Suppressor macrophage treated with lipopolysaccharide for 1 hour (primary cell): ENCODE measurements at regions not wholly inside any gene's neighbourhood (a gene's known extent, or its start where the extent isn't known, plus 50 kb on each side); places are given as distances from the start of the nearest gene placed in this dataset.
"Not testable (repeated sequence)": the region's sequence is repeated elsewhere in the genome, so short reads cannot be mapped to it uniquely, and the experiment has no call there.

Experiments
- DNase-seq, 3 donors: peaks; one replicate each; pipeline ENCODE4 v3.0.0-alpha.2; 2020 to 2022

DNA sequence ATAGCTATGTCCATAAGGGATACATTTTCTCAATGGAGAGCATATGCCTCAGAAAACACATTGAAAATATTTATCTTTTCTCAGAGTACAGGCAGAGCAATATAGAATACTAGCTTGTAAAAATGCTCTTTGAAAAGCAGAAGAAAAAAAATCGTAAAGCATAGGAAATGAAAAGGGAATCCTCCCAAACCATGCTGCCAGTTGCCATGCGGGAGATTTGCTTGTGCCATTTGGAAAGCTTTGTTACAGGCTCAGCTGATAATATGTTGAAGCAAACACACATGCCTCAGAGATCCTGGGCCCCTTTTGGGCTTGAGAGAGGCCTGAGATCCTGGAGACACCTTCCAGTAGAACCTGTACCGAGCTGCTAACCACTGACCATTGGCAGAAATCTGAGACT is 697.1 kb downstream of the BCL11A start:
- DNase-seq: no peak

DNA sequence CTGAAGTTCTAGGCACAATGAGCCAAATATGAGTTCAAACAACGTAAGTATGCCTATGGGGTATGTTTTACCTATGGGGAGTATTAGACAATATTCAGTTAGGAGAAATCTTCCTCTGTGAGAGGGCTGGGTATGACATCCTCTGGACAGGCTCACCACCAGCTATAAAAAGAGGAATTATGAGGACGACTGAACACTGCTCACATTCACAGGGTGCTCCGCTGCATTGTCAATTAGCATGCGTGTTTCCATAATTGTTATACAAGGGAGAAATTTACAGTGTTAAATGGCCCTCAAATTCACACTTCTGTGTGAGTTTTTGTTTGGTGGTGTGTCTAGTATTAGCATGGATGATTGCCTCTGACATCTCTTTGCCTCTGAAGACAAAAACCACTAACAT is 700.4 kb downstream of the BCL11A start:
- no peak for DNase-seq

DNA sequence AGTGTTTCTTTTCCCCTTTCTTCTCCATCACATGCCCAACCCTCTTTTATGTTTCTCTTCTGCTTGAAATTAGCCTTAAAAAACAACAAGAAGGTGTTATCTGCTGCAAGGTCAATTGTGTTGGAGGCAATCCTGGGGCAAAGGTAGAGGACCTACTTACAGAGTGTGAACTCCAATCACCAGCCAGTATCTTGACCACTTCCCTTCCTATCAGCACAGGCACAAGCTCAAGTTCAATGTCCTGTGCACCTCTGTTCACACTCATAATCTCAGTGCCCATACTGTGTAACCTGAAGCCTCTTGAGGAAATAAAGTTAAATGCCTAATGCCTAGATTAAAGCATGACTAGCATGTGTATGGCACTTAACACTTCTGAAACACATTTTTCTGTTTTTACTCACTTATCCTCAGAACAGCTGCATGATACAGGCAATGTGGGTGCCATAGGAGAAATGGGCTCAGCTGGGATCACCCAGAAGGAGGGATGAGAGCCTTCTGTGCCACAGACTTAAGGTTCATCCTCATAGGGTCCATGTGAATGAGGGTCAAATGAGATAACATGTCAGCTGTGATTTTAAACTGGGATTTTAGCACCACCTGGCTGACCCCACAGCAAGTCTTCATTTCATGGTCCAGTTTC is 701.5 kb downstream of the BCL11A start:
- no peak for DNase-seq

DNA sequence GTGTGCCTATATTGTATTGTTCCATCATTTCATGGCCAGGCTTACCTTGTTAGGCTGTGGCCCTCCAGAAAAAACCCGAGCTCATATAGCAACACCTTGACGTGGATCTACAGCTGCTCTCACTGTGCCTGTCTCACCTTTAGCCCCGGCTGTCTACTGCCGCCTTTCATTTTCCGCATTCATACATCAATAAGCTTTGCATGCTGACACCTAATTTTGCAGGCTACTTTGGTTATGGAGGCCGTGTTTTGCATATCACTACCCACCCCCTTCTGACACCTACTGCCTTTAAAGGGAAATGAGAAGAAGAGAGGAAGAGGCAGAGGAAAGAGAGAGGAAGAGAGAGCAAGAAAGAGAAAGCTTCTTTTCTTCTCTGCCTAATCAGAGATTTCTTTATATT is 702.9 kb downstream of the BCL11A start:
- DNase-seq: no peak

DNA sequence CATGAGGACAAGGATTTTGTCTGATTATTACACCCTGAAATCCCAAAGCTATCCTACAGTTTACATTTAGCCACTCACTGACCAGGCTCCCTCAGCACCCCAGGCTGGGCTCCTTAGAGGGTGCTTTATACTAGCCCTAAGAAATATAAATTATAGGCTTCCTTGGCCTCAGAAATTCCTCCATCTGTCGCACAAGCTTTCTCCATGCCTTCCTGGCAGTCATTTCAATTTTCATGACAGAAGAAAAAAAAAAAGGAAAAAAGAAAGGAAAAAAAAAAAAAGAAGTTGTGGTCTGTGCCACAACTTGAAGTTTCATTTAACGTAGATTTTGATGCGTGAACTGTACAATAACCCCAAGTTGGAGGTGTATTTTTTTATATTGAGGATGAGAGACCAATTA is 719.5 kb downstream of the BCL11A start:
- no peak for DNase-seq

DNA sequence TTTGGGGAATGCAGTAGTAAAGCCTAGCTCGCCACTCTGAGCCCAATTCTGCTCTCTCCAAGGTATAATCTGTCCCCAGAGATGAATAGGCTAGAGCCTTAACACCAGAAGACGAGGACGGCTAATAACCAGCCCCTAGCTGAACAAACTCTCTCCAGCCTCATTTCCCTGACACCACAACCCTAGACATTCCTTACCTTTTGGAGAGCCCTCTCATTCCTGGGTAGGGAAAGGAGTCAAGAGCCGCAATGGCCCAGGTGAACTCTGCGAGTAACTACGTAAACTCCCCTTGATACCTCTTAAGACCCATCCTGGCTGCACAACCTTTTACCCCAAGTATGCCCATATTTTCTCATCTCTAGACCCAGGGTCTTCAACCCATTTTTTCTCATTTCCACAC is 722.9 kb downstream of the BCL11A start:
- no peak for DNase-seq

DNA sequence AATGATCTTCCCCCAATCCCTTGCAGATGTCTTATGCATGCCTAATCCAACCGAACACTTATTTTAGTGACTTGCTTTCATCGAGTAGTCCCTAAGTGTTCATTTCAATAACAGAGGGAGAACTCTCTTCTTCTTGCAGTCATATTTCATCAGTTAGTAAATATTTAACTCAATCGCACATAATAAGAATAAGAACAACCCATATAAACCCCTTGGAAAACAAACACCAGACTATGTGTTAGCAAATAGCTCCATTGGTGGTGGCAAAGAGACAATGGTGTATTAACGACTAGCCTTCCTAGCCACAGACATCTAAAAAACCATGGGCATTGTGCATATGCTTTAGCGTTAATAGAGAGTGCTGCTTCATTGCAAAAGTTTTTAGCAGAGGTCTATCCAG is 725.8 kb downstream of the BCL11A start:
- no peak for DNase-seq

DNA sequence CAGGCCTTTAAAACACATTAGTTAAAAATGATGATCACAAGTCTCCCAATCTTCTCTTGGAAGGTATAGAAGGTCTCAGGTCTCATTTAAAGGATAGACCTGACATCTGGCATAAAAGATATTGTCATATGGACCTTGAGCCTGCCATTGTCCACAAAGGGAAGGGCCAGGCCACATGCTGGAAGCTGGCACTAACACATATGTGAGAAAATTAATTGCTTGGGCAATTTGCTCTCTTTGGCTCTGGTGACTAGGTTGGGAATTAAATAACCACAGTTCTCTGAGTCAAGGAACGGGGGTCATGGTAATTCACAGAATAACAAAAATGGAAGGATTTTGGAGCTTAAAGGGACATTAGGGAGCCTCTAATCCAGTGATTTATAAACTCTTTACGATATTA is 727.3 kb downstream of the BCL11A start:
- no peak for DNase-seq

DNA sequence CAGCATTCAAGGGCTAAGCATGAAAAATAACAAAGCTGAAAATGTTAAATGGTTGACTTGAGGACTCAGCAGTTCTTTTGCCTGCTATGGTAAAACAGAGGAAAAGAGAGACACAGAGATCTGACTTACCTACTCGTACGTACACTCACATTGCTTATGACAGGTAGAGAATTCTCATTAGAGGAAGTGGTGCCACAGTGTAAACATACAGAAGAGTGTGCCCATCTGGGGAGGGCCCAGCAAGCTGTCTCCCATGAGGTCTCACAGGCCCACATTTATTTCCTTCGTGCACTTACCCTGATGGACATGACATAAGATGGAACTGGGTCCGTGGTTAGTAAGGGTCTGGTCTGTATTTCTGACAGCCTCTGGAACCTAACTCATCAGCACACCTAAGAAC is 729.1 kb downstream of the BCL11A start:
- DNase-seq: no peak

DNA sequence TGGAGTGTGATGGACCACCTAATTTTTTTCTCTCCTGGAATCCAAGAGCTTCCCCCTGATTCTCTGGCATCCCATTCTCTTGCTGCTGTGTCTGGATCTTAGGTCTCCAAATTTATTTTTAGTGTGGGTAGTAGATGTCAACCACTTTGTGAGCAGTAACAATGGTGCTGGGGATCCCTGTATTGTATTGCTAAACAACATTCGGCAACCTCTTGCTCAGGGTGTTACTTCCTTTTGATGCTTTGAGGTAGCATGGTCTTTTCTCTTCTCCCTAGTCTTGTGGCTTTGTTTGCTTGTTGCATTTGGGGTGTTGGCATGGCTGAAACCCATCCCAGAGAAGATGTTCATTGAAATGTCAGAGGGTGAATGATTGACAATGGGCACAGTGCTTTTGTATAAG is 737.4 kb downstream of the BCL11A start:
- no peak for DNase-seq

DNA sequence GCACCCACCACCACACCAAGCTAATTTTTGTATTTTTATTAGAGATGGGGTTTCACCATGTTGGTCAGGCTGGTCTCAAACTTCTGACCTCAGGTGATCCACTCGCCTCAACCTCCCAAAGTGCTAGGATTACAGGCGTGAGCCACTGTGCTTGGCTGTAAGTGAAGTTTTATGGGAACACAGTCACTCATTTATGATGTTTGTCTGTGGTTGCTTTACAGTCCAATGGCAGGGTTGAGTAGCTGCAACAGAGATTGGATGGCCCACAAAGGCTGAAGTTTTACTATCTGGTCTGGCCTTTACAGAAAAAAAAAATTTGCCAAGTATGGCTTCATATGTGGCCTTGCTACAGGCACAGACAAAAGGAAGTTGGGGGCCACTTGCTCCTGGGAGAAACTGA is 743.2 kb downstream of the BCL11A start:
- not testable (repeated sequence) for DNase-seq

DNA sequence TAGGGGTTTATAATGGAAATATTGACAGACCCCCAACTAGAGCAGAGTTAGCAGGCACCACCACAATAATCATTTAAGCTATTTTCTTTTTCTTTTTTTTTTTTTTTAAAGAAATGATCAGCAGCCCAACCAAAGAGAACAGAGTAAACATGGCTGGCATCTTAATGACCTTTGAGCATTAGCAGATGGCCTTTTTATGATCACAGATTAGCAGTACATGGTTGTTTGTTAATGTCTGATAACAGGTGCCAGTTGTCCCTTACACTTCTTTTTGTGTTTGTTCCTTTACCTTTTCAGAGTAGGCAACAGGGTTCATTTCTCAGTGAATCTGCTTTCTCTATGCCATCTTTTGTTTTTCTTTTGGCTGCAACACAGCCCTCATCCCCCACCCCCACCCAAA is 747.0 kb downstream of the BCL11A start:
- no peak for DNase-seq

DNA sequence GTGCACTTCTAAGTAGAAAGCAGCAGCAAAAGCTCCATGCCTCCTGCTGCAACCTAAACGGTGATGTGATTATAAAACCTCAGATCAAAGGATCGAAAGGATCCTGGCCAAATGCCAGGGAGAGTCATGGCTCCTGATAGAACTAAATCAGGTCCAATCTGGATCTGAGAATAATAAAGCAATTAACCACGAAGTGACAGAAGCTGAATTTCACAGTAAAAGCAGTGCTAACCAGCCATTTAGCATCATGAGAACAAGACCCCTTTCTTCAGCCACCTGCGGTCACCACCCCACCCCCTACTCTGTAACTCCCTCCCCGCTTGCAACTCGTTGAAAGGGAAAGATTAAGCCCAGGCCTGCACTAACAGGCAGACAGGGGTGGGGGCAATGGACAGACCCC is 748.7 kb downstream of the BCL11A start:
- no peak for DNase-seq

DNA sequence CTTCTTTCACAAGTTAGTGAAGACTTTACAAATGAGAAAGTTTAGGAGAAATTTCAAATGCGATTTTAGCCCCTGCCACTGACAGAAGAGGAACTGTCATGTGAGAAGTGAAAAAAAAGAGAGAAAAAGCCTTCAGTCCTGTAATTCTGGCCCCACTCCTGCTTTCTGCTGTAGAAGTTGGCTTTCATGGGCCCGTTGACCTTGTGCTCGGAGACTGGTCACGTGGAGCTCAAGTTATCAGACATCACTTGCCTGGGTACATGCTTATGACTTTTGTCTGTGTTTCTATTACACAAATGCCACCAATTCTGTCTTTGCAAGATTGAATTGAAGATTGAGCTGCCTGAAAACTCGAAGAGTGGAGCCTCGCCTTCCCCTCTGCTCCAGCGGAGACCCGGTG is 749.9 kb downstream of the BCL11A start:
- DNase-seq: no peak

DNA sequence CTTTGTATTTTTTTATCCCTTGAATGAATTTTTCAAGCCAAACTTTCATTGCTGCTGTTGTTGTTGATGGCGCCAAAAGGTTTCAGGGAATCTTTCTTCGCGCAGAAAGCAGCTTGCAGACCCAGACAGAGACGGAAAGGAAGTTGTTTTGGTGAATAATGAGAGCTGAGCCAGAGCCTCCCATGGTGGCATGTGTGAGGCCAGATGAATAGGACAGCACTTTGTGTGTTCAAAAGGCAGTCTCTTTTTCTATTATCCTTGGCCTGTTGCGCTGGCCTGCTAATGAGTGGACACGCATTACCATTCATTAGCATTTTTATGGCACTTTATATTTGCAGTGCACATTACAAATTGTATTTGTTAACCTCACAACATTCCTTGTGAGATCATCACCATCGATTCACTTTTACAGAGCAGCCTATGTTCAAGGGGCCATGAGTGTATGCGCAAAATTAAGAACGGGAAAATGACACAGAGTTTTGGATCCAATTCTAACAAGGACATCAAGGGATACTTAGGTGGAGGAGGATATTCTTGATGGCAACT is 754.7 kb downstream of the BCL11A start:
- DNase-seq: no peak

DNA sequence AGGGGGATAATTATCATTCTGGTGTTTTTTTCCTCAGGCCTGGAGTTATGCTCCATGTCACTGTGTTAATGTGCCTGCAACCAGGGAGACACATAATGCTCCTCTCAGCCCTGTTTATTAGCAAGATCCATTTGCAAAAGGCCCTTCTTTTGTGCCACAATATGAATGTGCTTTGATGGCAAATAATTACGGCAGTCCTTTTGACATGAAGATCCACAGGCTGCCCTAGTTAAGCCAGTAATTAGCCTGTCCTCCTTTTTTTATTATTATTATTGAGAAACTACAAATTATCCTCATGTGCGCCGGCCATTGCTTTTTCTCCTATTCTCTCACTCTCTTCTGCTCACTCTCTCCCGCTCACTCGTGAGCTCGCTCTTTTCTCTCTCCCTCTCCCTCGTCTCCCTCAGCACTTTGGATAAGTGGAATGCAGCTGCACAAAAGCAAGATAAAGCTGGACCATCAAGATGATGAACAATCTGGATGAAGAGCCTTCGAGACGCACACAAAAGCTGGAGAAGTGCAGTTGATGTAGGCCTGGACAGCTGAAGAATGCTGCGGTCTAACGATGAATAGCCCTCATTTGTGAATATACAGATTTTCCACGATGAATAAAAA is 762.3 kb downstream of the BCL11A start:
- no peak for DNase-seq

DNA sequence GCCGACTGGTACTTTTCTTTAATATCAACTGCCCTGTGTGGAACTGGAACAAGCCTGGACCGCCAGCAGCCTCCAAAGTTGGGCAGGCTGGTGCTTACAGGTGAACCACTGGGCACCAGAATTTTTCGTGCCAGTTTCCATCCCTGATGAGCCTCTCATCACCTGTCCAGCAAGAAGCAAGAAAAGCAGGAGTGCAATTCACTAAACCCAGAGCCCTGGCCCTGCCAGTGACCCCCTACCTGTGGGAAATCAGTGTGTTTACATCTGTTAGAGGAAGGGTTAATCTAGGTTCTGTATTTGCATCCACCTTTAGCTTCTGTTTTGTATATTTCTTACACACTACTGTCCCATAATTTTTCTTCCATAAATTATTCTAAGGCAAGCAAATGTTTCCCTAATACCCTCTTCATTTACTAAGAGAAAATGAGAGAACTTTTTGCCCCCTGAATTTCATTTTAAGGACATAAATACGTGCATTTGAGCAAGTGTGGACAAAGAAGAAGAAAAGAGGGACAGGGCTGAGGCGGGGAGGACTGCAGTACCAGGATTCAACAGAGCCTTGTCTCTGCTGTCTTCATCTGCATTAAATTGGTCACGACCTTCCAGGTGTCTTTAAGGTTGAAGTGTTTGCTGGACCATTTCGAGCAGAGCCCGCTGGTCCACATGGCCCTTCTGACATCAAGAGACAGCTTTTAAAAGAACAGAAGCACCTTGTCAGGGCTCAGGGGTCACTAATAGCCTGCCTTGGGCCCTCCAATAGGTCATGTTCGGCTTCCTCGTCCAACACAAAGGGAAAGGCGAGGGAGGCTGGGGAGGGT is 763.1 kb downstream of the BCL11A start:
- DNase-seq: no peak

DNA sequence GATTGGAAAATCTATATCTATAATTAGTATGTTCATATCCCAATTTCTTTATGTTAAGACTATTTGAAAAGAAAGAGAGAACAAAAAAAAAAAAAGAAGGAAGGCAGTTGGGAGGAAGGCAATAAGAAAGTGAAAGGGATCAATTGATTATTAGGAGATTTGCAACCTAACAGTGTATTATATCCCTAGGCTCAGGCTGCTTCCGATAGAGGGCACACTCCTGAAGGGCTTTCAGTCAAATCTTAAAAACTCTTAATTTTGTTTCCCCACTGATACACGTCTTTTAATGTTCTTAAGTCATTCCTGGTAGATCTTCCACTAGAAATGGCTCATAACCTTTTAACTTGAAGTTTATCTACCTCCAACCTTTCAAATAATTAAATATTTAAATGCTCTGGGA is 763.9 kb downstream of the BCL11A start:
- no peak for DNase-seq

DNA sequence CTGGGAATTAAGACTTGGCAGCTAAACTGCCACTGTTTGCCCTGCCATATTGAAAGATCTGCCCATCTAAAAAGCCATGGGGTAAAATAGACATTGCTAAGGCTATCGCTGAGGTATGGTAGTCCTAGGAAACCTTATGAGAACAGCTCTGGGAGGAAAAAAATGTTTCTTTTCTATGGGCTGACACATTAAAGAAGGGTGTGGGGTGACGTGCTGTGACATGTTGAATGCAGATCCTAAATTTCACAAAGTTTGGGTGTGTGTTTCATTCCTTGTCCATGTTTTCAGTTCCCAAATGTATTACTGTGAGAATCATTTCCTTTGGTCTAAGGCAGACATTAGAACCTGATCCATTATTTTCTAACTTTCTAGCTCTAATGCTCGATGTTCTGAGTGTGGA is 766.4 kb downstream of the BCL11A start:
- DNase-seq: no peak

DNA sequence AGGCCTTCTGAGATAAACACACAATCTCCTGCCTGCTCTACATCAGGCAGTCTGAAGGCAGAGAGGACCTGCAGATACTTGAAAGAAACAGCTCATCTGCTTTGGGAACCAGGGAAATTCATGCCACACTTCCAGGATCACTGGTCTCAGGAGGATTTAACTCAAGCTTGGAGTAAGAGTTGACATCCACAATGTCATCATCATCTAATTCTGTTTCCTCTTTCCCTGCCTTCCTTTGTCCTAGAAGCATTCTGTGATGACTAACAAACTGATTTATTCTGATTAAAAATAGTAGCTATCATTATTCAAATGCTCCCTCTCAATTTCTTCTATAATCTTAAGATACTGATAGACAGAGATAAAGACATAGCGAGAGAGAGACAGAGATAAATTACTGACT is 766.8 kb downstream of the BCL11A start:
- peak in 1 of 3 donors; percentile 30 for DNase-seq

DNA sequence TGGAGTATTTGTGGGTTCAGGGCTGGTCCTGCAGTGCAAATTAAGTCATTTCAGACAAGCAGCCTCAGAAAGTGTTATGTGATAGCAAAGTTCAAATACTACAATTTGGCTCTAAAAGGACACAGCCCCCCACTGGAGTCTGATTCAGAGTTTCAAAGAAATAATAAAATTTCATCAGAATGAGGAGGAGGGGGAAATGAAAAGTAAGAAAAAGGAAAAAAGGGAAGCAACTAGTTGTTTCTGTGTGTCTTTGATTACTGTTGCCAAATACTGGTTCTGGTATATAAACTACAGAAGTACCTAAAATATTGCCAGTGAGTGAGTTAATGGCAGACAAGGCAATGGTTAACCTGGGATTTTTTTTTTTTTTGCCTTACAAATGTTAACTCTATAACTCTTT is 773.9 kb downstream of the BCL11A start:
- DNase-seq: peak; percentile 37 to 80 (median 74)

DNA sequence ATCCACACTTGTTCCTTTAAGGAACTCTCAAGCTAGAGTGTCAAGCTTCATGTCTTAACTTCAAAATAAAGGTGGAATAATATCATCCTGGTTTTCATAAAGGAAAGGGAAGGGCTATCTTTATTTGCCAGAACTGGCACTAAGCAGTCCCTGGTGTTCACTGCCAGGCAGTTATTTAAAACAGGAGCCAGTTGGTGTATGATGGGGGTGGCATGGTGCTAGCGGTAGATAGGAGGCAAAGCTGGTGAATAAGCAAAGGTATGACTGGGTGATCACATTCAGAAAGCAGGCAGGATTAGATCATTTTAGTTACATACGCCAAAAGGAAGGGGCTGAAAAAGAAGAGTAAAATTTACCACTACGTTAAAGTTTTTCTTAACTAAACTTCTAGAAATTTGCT is 776.3 kb downstream of the BCL11A start:
- no peak for DNase-seq

DNA sequence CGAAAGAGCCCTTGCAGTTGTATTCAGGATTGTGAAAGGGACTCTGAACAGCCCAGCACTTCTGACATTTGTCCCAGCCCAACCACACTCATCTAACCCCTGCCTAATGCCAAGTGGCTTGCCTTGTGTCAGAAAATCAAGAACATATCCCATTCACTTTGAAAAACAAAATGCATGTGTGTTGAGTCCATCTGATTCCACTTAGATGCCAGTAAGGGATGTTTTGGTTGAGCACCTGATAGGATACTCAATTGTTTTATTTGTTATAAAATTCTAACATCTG is 776.8 kb downstream of the BCL11A start:
- DNase-seq: no peak

DNA sequence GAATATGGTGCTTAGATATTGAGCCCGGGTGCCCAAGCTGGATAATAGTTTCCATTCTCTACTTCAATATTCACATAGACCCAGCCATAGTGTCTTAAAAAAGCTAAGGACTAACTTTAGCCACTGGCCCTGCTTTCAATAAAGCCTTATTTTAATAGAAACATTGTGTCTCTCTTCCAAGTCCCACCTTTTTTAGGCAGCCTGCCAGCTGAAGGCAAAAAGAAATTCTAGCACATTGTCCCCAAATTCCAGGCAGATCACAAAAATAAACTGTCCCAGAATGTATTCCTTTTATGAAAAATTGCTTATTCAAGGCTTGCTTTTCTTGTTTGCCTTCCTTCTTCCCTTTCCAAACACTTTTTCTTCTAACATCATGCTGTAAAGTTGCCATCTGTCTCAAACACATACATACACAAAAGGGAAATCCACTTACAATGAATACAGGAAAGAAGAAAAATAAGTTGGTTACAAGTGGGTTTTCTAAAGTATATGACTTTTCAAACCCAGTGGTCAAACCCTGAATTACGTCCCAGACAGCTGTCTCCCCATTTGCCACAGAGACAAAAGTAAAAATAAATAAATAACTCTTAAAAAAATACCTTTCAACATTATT is 778.5 kb downstream of the BCL11A start:
- DNase-seq: no peak
